Erythroblast (primary cell): ENCODE measurements at regions not wholly inside any gene's neighbourhood (a gene's known extent, or its start where the extent isn't known, plus 50 kb on each side); places are given as distances from the start of the nearest gene placed in this dataset.

ENCODE experiments used
- GATA1 ChIP-seq: IDR thresholded peaks from 2 replicates; pipeline ENCODE4 v1.6.1; 2011; ENCODE audit warnings: low read depth, mild to moderate bottlenecking, control low read depth, low read length, moderate library complexity
- POLR2A ChIP-seq: IDR thresholded peaks from 2 replicates; pipeline ENCODE4 v1.6.1; 2011; ENCODE audit warnings: mild to moderate bottlenecking, low read length

DNA sequence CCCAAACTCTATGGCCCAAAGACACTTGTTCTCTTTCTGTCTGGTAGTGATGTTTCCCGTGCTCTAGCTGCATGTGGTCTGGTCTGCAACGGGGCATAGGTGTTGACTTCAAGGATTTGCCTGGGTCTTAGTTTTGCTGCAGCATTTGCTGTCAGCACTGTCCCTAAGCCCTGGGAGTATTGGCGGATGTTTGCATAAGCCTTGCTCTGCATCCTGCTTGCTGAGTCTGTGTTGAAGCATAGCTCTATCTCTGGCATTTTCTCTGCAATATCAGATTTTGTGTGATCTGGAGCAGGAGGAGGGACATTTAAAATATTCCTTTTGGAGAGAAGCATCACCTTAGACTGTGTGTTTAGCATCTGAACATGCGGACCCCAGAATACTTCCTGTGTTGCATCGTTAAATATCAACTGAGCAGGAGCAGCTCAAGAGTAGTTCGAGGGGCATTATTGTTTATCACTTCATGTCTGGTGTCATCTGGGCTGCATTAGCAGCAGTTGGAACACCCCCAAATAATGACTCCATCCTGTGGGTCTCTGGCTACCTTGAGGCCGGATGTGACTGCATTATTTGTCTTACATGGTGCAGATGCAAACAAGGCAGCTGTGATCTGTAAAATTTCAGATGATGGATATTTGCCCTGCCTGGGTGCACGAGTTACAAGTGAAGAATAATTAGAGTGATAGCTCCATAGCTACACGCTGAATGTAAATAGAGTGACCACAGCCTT lies 231.7 kb downstream of the TRIB2 start:
- TF ChIP-seq POLR2A, result no peak
- TF ChIP-seq GATA1, result no peak
